KMS-11 (cell line): ENCODE measurements at regions not wholly inside any gene's neighbourhood (a gene's known extent, or its start where the extent isn't known, plus 50 kb on each side); places are given as distances from the start of the nearest gene placed in this dataset.

Source experiments
- H2AFZ ChIP-seq: fragments of 200-600 bp; sonication (generic); 2 replicates; pipeline ENCODE4 v1.6.1; 2016; ENCODE audit warnings: antibody characterized with exemption, mixed run types, low read depth
- H3K27ac ChIP-seq: fragments of 200-600 bp; sonication (generic); 2 replicates; pipeline ENCODE4 v1.6.1; 2016; ENCODE audit warnings: mild to moderate bottlenecking, mixed run types
- H3K27me3 ChIP-seq: fragments of 200-600 bp; sonication (generic); 2 replicates; pipeline ENCODE4 v1.6.1; 2017; ENCODE audit warnings: mild to moderate bottlenecking, low read depth, mixed run types, moderate library complexity; ENCODE audit not compliant: insufficient read depth
- H3K36me3 ChIP-seq: fragments of 200-600 bp; sonication (generic); 2 replicates; pipeline ENCODE4 v1.6.1; 2017; ENCODE audit warnings: mild to moderate bottlenecking, mixed run types; ENCODE audit not compliant: insufficient read depth
- H3K4me1 ChIP-seq: fragments of 200-600 bp; sonication (generic); 2 replicates; pipeline ENCODE4 v1.6.1; 2016; ENCODE audit warnings: mild to moderate bottlenecking, low read depth, mixed run types; ENCODE audit not compliant: poor library complexity, severe bottlenecking
- H3K4me2 ChIP-seq: fragments of 200-600 bp; sonication (generic); 2 replicates; pipeline ENCODE4 v1.7.0; 2016; ENCODE audit warnings: mild to moderate bottlenecking, mixed run types
- H3K4me3 ChIP-seq: fragments of 200-600 bp; sonication (generic); IDR thresholded peaks from 2 replicates; pipeline ENCODE4 v1.6.1; 2017; ENCODE audit warnings: low read depth, low read length, mixed read lengths; ENCODE audit not compliant: insufficient read depth
- H3K79me2 ChIP-seq: fragments of 200-600 bp; sonication (generic); 2 replicates; pipeline ENCODE4 v1.6.1; 2016; ENCODE audit warnings: low read depth, mixed run types; ENCODE audit not compliant: insufficient read depth
- H3K9ac ChIP-seq: fragments of 200-600 bp; sonication (generic); 2 replicates; pipeline ENCODE4 v1.6.1; 2016; ENCODE audit warnings: mild to moderate bottlenecking, mixed run types
- H4K20me1 ChIP-seq: fragments of 200-600 bp; sonication (generic); 2 replicates; pipeline ENCODE4 v1.6.1; 2016; ENCODE audit warnings: mild to moderate bottlenecking, mixed run types; ENCODE audit not compliant: insufficient read depth
- TF ChIP-seq, protein P1 (sequence below): fragments of 200-600 bp; sonication (generic); conservative IDR thresholded peaks from 2 replicates; pipeline ENCODE4 v1.6.1; 2017; ENCODE audit warnings: low read depth, mild to moderate bottlenecking, antibody characterized with exemption, low read length, moderate library complexity, mixed read lengths

GRCh38 chr5:121533814-121534213 lies 317.9 kb upstream of the FTMT start:
- Histone ChIP-seq H4K20me1 (no peaks in the 10 kb centered on the region), H3K27ac (no peak overlapping the region), H2AFZ (no peak overlapping the region), H3K4me2 (no peak overlapping the region), H3K4me3 (no peak overlapping the region), H3K79me2 (no peaks in the 10 kb centered on the region), H3K9ac (no peak overlapping the region), H3K4me1 (no peaks in the 10 kb centered on the region), H3K36me3 (no peaks in the 10 kb centered on the region), H3K27me3 (no peaks in the 10 kb centered on the region)
- TF ChIP-seq, protein P1, sequence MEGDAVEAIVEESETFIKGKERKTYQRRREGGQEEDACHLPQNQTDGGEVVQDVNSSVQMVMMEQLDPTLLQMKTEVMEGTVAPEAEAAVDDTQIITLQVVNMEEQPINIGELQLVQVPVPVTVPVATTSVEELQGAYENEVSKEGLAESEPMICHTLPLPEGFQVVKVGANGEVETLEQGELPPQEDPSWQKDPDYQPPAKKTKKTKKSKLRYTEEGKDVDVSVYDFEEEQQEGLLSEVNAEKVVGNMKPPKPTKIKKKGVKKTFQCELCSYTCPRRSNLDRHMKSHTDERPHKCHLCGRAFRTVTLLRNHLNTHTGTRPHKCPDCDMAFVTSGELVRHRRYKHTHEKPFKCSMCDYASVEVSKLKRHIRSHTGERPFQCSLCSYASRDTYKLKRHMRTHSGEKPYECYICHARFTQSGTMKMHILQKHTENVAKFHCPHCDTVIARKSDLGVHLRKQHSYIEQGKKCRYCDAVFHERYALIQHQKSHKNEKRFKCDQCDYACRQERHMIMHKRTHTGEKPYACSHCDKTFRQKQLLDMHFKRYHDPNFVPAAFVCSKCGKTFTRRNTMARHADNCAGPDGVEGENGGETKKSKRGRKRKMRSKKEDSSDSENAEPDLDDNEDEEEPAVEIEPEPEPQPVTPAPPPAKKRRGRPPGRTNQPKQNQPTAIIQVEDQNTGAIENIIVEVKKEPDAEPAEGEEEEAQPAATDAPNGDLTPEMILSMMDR: no peak

DNA sequence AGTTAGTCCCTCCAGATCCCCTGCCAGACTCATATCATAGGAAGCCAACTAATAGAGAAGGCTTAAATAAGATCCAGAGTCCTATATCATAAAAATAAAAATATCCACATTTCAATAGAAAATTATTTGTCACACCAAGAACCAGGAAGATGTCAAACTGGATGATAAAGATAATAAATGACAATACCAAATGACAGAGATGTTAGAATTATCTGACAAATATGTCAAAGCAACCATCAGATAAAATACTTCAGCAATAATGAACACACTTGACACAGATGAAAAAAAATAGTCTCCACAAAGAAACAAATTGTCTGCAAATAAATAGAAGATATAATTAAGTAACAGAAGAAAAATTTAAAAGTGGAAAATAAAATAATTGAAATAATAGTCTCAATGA lies 300.7 kb upstream of the FTMT start:
- no peaks in the 10 kb centered on the region for H3K79me2 ChIP-seq
- H3K4me3 ChIP-seq: no peak overlapping the region
- H3K9ac ChIP-seq: no peak overlapping the region
- no peaks in the 10 kb centered on the region for H3K36me3 ChIP-seq
- H2AFZ ChIP-seq: no peak overlapping the region
- H3K4me1 ChIP-seq: no peaks in the 10 kb centered on the region
- no peaks in the 10 kb centered on the region for H3K27me3 ChIP-seq
- no peak overlapping the region for H3K4me2 ChIP-seq
- H4K20me1 ChIP-seq: no peaks in the 10 kb centered on the region
- TF ChIP-seq, protein P1: no peak
- H3K27ac ChIP-seq: no peak overlapping the region

DNA sequence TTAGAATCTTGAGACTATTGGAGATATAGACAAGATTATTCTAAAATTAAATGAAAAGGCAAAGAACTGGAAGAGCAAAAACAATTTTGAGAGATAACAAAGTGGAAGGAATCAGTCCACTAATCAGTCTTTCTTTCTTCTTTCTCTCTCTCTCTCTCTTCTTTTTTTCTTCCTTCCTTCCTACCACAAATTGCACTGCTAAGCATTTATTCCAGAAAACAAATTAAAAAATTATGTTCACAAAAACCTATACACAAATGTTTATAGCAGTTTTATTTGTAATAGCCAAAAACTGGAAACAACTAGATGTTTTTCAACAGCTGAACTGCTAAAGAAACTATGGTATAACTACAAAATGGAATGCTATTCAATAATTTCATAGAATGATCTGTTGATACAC lies 291.9 kb upstream of the FTMT start:
- H3K4me3 ChIP-seq: no peak overlapping the region
- TF ChIP-seq, protein P1: no peak
- no peak overlapping the region for H3K4me2 ChIP-seq
- no peaks in the 10 kb centered on the region for H4K20me1 ChIP-seq
- no peaks in the 10 kb centered on the region for H3K27me3 ChIP-seq
- no peaks in the 10 kb centered on the region for H3K36me3 ChIP-seq
- H3K9ac ChIP-seq: no peak overlapping the region
- H3K79me2 ChIP-seq: no peaks in the 10 kb centered on the region
- H2AFZ ChIP-seq: no peak overlapping the region
- no peak overlapping the region for H3K27ac ChIP-seq
- no peaks in the 10 kb centered on the region for H3K4me1 ChIP-seq

- no peaks in the 10 kb centered on the region for H3K36me3 ChIP-seq
- no peak overlapping the region for H3K4me3 ChIP-seq
- no peaks in the 10 kb centered on the region for H4K20me1 ChIP-seq
- no peaks in the 10 kb centered on the region for H3K79me2 ChIP-seq
- H2AFZ ChIP-seq: no peak overlapping the region
- TF ChIP-seq, protein P1: no peak
- no peak overlapping the region for H3K27ac ChIP-seq
- no peaks in the 10 kb centered on the region for H3K27me3 ChIP-seq
- H3K9ac ChIP-seq: no peak overlapping the region
- H3K4me2 ChIP-seq: no peak overlapping the region
- peaks cover 8% of the 10 kb centered on the region for H3K4me1 ChIP-seq
These were observed 279.6 kb upstream of the FTMT start for GRCh38 chr5:121572061-121572460.
